ENCODE measurements at regions not wholly inside any gene's neighbourhood (a gene's known extent, or its start where the extent isn't known, plus 50 kb on each side); places are given as distances from the start of the nearest gene placed in this dataset.

GRCh38 chr2:45214550-45214949 lies 205.3 kb upstream of the SIX2 start:
- Histone ChIP-seq H3K4ac (ENCODE audit: low read depth in 1 of 2, low read length in 2 of 2) (no peak overlapping the region), H2BK12ac (ENCODE audit: low read length in 2 of 2) (no peak overlapping the region)

GRCh38 chr2:45212953-45213635 lies 203.8 kb upstream of the SIX2 start:
- H3K23ac ChIP-seq (ENCODE audit: low read length in 2 of 2) = no peak overlapping the region
- H3K9ac ChIP-seq (ENCODE audit: low read length) = no peak overlapping the region
- H4K91ac ChIP-seq (ENCODE audit: low read length) = no peak overlapping the region
- no peak overlapping the region for H2BK5ac ChIP-seq (ENCODE audit: low read depth, low read length, poor library complexity, severe bottlenecking)
- H3K27ac ChIP-seq (ENCODE audit: low read length, poor library complexity, severe bottlenecking) = no peak overlapping the region
- no peak overlapping the region for H2AFZ ChIP-seq (ENCODE audit: low read depth, low read length)
- no peaks in the 10 kb centered on the region for H3K36me3 ChIP-seq (ENCODE audit: control insufficient read depth in 1 of 2, insufficient read depth in 2 of 2, low read depth in 1 of 2, low read length in 2 of 2)
- peaks cover 0 to 24% of the 10 kb centered on the region in 2 experiments for H3K27me3 ChIP-seq (ENCODE audit: control insufficient read depth in 1 of 2, insufficient read depth in 1 of 2, low read length in 2 of 2)
- no peaks in the 10 kb centered on the region for H3K79me1 ChIP-seq (replicated peaks; ENCODE audit: low read length, poor library complexity, severe bottlenecking)
- H3K4ac ChIP-seq (ENCODE audit: low read depth in 1 of 2, low read length in 2 of 2) = no peak overlapping the region
- H3K18ac ChIP-seq (ENCODE audit: low read depth in 1 of 2, low read length in 2 of 2) = no peak overlapping the region
- no peak overlapping the region for H2BK12ac ChIP-seq (ENCODE audit: low read length in 2 of 2)
- WGBS = 74% methylated on average over 5 of the region's 5 CpGs
- H2BK15ac ChIP-seq (ENCODE audit: low read depth, poor library complexity, severe bottlenecking) = no peak overlapping the region
- no peak overlapping the region for H4K8ac ChIP-seq (ENCODE audit: low read length)
- H2BK120ac ChIP-seq (ENCODE audit: low read depth, low read length) = no peak overlapping the region
- H3K4me3 ChIP-seq (ENCODE audit: insufficient read depth in 1 of 2, low read depth in 1 of 2, low read length in 2 of 2) = no peak overlapping the region
- H3K4me1 ChIP-seq (ENCODE audit: control insufficient read depth, insufficient read depth, low read depth, low read length) = no peaks in the 10 kb centered on the region
- no peak for DNase-seq
- H2AK5ac ChIP-seq (ENCODE audit: low read length, severe bottlenecking) = no peak overlapping the region
- peaks cover 6% of the 10 kb centered on the region for H3K9me3 ChIP-seq (ENCODE audit: control insufficient read depth, low read length)
- no peak overlapping the region for H3K4me2 ChIP-seq (ENCODE audit: low read length, poor library complexity, severe bottlenecking)
- H3K14ac ChIP-seq (ENCODE audit: low read length in 2 of 2) = no peak overlapping the region

More at GRCh38 chr2:45214550-45214949, 205.3 kb upstream of the SIX2 start:
- H4K8ac ChIP-seq (ENCODE audit: low read length) = no peak overlapping the region
- H3K27ac ChIP-seq (ENCODE audit: low read length, poor library complexity, severe bottlenecking) = no peak overlapping the region
- H2BK5ac ChIP-seq (ENCODE audit: low read depth, low read length, poor library complexity, severe bottlenecking) = no peak overlapping the region
- H4K91ac ChIP-seq (ENCODE audit: low read length) = no peak overlapping the region
- no peak overlapping the region for H3K23ac ChIP-seq (ENCODE audit: low read length in 2 of 2)
- H3K9ac ChIP-seq (ENCODE audit: low read length) = no peak overlapping the region
- no peaks in the 10 kb centered on the region for H3K79me1 ChIP-seq (replicated peaks; ENCODE audit: low read length, poor library complexity, severe bottlenecking)
- peaks cover 0 to 26% of the 10 kb centered on the region in 2 experiments for H3K27me3 ChIP-seq (ENCODE audit: control insufficient read depth in 1 of 2, insufficient read depth in 1 of 2, low read length in 2 of 2)
- H3K4me2 ChIP-seq (ENCODE audit: low read length, poor library complexity, severe bottlenecking) = no peak overlapping the region
- H2BK15ac ChIP-seq (ENCODE audit: low read depth, poor library complexity, severe bottlenecking) = no peak overlapping the region
- no peak overlapping the region for H2AFZ ChIP-seq (ENCODE audit: low read depth, low read length)
- peaks cover 6% of the 10 kb centered on the region for H3K9me3 ChIP-seq (ENCODE audit: control insufficient read depth, low read length)
- no peak overlapping the region for H2AK5ac ChIP-seq (ENCODE audit: low read length, severe bottlenecking)
- 91% methylated on average over 5 of the region's 5 CpGs for WGBS
- no peak for DNase-seq
- no peaks in the 10 kb centered on the region for H3K4me1 ChIP-seq (ENCODE audit: control insufficient read depth, insufficient read depth, low read depth, low read length)
- H2BK120ac ChIP-seq (ENCODE audit: low read depth, low read length) = no peak overlapping the region
- no peak overlapping the region for H3K18ac ChIP-seq (ENCODE audit: low read depth in 1 of 2, low read length in 2 of 2)
- no peak overlapping the region for H3K4me3 ChIP-seq (ENCODE audit: insufficient read depth in 1 of 2, low read depth in 1 of 2, low read length in 2 of 2)
- H3K14ac ChIP-seq (ENCODE audit: low read length in 2 of 2) = no peak overlapping the region
- H3K36me3 ChIP-seq (ENCODE audit: control insufficient read depth in 1 of 2, insufficient read depth in 2 of 2, low read depth in 1 of 2, low read length in 2 of 2) = no peaks in the 10 kb centered on the region

- Histone ChIP-seq H2BK120ac (ENCODE audit: low read depth, low read length) (no peak overlapping the region), H3K4ac (ENCODE audit: low read depth in 1 of 2, low read length in 2 of 2) (no peak overlapping the region), H3K4me2 (ENCODE audit: low read length, poor library complexity, severe bottlenecking) (no peak overlapping the region), H2BK12ac (ENCODE audit: low read length in 2 of 2) (no peak overlapping the region), H4K8ac (ENCODE audit: low read length) (no peak overlapping the region), H3K18ac (ENCODE audit: low read depth in 1 of 2, low read length in 2 of 2) (no peak overlapping the region), H3K27me3 (ENCODE audit: control insufficient read depth in 1 of 2, insufficient read depth in 1 of 2, low read length in 2 of 2) (peaks cover 0 to 19% of the 10 kb centered on the region in 2 experiments), H3K36me3 (ENCODE audit: control insufficient read depth in 1 of 2, insufficient read depth in 2 of 2, low read depth in 1 of 2, low read length in 2 of 2) (no peaks in the 10 kb centered on the region), H3K4me3 (ENCODE audit: insufficient read depth in 1 of 2, low read depth in 1 of 2, low read length in 2 of 2) (no peak overlapping the region), H3K9me3 (ENCODE audit: control insufficient read depth, low read length) (peaks cover 6% of the 10 kb centered on the region), H3K23ac (ENCODE audit: low read length in 2 of 2) (no peak overlapping the region), H2BK15ac (ENCODE audit: low read depth, poor library complexity, severe bottlenecking) (no peak overlapping the region), H2AFZ (ENCODE audit: low read depth, low read length) (no peak overlapping the region), H3K79me1 (replicated peaks; ENCODE audit: low read length, poor library complexity, severe bottlenecking) (no peaks in the 10 kb centered on the region), H3K14ac (ENCODE audit: low read length in 2 of 2) (no peak overlapping the region), H4K91ac (ENCODE audit: low read length) (no peak overlapping the region), H3K9ac (ENCODE audit: low read length) (no peak overlapping the region), H3K4me1 (ENCODE audit: control insufficient read depth, insufficient read depth, low read depth, low read length) (no peaks in the 10 kb centered on the region), H2AK5ac (ENCODE audit: low read length, severe bottlenecking) (no peak overlapping the region), H3K27ac (ENCODE audit: low read length, poor library complexity, severe bottlenecking) (no peak overlapping the region), H2BK5ac (ENCODE audit: low read depth, low read length, poor library complexity, severe bottlenecking) (no peak overlapping the region)
- WGBS = 98% methylated on average over 3 of the region's 3 CpGs
- DNase-seq = no peak
Measured at GRCh38 chr2:45211636-45212035, 202.4 kb upstream of the SIX2 start.

- Histone ChIP-seq H3K18ac (ENCODE audit: low read depth in 1 of 2, low read length in 2 of 2) (no peak overlapping the region), H3K36me3 (ENCODE audit: control insufficient read depth in 1 of 2, insufficient read depth in 2 of 2, low read depth in 1 of 2, low read length in 2 of 2) (no peaks in the 10 kb centered on the region), H3K14ac (ENCODE audit: low read length in 2 of 2) (no peak overlapping the region), H2BK15ac (ENCODE audit: low read depth, poor library complexity, severe bottlenecking) (no peak overlapping the region), H3K4me1 (ENCODE audit: control insufficient read depth, insufficient read depth, low read depth, low read length) (no peaks in the 10 kb centered on the region), H2BK12ac (ENCODE audit: low read length in 2 of 2) (no peak overlapping the region), H3K4me3 (ENCODE audit: insufficient read depth in 1 of 2, low read depth in 1 of 2, low read length in 2 of 2) (no peak overlapping the region), H4K91ac (ENCODE audit: low read length) (no peak overlapping the region), H2BK120ac (ENCODE audit: low read depth, low read length) (no peak overlapping the region), H3K27me3 (ENCODE audit: control insufficient read depth in 1 of 2, insufficient read depth in 1 of 2, low read length in 2 of 2) (peaks cover 0 to 12% of the 10 kb centered on the region in 2 experiments), H3K79me1 (replicated peaks; ENCODE audit: low read length, poor library complexity, severe bottlenecking) (no peaks in the 10 kb centered on the region), H2AK5ac (ENCODE audit: low read length, severe bottlenecking) (no peak overlapping the region), H2BK5ac (ENCODE audit: low read depth, low read length, poor library complexity, severe bottlenecking) (no peak overlapping the region), H3K27ac (ENCODE audit: low read length, poor library complexity, severe bottlenecking) (no peak overlapping the region), H3K4ac (ENCODE audit: low read depth in 1 of 2, low read length in 2 of 2) (no peak overlapping the region), H3K23ac (ENCODE audit: low read length in 2 of 2) (no peak overlapping the region), H4K8ac (ENCODE audit: low read length) (no peak overlapping the region), H3K4me2 (ENCODE audit: low read length, poor library complexity, severe bottlenecking) (no peak overlapping the region), H2AFZ (ENCODE audit: low read depth, low read length) (no peak overlapping the region), H3K9ac (ENCODE audit: low read length) (no peak overlapping the region), H3K9me3 (ENCODE audit: control insufficient read depth, low read length) (no peaks in the 10 kb centered on the region)
- 93% methylated on average over 9 of the region's 9 CpGs for WGBS
- DNase-seq = peak; percentile 4
Measured at GRCh38 chr2:45210462-45211195, 201.4 kb upstream of the SIX2 start.
